ENCODE measurements at regions not wholly inside any gene's neighbourhood (a gene's known extent, or its start where the extent isn't known, plus 50 kb on each side); places are given as distances from the start of the nearest gene placed in this dataset.

DNA sequence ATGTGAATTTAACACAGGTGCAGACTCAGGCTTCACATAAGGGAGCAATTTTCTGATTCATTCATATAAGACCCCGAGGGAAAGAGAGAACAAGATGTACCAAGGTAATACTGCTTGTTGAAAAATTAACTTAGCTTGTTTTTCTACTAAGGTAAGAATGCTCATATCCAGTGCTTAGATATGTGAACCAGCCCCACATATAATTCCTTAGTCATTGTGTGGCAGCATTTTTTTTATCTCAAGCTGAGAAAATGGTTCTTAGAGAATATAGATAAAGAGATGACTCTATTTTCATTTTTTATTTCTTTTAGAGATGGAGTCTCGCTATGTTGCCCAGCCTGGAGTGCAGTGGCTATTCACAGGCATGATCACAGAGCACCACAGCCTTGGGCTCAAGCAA is 121.8 kb upstream of the SEM1 start:
- TF ChIP-seq, protein P1, sequence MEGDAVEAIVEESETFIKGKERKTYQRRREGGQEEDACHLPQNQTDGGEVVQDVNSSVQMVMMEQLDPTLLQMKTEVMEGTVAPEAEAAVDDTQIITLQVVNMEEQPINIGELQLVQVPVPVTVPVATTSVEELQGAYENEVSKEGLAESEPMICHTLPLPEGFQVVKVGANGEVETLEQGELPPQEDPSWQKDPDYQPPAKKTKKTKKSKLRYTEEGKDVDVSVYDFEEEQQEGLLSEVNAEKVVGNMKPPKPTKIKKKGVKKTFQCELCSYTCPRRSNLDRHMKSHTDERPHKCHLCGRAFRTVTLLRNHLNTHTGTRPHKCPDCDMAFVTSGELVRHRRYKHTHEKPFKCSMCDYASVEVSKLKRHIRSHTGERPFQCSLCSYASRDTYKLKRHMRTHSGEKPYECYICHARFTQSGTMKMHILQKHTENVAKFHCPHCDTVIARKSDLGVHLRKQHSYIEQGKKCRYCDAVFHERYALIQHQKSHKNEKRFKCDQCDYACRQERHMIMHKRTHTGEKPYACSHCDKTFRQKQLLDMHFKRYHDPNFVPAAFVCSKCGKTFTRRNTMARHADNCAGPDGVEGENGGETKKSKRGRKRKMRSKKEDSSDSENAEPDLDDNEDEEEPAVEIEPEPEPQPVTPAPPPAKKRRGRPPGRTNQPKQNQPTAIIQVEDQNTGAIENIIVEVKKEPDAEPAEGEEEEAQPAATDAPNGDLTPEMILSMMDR (IDR thresholded peaks at IDR 0.05): no peak
- TF ChIP-seq POLR2A (IDR thresholded peaks at IDR 0.05): no peak
